NCI-H1694 treated with DMSO at 0.1 percent for 48 hours (cell line): ENCODE measurements at regions not wholly inside any gene's neighbourhood (a gene's known extent, or its start where the extent isn't known, plus 50 kb on each side); places are given as distances from the start of the nearest gene placed in this dataset.

ENCODE experiments used
- DNase-seq: peaks from one replicate; lab custom pipeline; 2025; lab: John Stamatoyannopoulos, UW

DNA sequence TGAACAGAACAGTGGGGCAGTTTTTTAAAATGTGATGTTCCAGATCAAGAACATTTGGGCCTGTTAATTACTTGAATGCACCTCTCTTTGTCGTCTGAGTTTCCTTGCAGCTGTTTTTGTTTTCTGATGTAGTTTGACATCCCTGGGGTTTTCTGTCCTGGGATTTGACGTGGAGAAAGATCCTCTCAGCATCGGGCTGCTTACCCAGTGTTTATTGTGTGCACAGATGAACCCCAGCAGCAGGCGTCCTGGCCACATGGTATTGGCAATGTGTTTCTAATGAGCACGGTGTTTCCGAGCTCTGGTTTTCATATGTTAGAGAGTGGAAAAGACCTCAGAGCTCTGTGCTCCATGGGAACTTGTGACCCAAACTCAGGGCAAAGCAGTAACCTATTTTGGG is 191.1 kb upstream of the IRX3 start:
- DNase-seq: no peak

DNA sequence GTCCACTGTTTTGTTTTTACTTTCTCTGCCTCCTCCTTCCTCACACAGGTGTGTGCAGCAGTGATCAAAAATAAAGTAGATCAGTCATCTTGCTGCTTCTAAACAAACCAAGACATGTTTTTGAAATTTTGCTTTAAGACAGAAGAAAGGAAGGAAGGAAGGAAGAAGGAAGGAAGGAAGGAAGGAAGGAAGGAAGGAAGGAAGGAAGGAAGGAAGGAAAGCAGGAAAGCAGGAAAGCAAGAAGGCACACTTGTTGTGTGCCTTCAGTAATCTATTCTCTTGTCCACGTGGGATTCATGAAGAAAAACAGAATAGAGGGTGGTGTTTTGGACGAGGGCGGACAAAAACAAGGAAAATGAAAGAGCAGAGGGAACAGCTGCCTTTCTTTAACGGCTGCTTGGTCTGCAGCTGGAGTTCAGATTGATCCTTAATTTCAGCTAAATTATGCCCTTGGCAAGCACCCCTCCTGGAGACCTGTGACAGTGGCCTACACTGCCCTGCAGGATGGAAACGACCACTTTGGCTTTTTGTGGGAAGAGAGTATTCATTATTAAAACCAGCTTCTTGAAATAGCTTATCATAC is 188.5 kb upstream of the IRX3 start:
- DNase-seq: no peak

DNA sequence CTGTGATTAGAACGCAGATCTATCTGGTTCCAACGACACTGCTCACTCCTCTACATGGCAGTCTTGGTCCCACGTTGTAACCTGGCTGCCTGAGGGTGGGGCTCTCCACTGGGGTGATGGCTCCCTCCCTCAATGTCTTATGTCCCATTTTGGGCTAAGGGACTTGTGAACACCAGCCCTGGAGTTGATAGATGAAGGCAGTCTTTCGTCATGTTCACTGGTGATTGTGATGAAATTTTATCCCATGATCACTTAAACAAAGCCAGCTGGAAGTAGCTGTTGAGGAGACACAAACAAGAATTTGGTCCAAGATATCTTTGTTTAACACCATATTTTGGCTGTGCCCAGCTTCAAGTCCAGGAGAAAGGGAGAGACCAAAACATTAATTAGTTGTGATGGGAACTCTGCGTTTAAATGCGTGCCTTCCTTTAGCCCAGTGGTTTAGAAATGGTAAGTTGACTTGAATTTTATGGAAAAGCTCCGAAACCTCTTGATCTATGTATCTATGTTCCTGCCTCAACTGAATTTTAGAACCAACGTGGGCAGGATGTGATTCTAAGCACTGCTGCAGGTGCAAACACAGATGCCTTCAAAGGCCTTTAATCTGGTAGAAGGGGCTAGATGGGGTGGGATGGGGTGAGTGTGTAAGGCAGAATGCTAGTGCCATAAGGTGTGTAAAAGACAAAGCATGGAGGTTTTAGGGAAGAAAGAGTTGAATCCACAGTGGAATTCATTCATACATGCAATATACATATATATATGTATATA is 186.8 kb upstream of the IRX3 start:
- no peak for DNase-seq

DNA sequence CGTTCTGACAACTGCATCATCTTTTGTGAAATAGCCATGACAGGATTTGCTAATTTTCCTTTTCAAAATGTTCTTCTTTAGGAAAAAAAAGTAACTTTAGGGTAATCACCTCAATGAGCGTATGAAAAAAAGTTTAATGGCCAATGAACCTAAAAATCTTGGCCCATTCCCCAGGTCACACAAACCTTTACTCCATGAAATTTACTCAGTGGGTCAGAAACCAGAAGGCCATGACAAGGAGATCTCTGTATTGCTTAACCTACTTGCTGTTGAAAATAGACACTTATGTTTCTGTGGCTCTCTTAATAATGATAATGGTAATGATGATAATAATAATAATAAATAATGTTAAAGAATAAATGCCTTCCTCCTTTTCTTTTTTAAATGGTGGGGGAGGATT is 180.8 kb upstream of the IRX3 start:
- no peak for DNase-seq

DNA sequence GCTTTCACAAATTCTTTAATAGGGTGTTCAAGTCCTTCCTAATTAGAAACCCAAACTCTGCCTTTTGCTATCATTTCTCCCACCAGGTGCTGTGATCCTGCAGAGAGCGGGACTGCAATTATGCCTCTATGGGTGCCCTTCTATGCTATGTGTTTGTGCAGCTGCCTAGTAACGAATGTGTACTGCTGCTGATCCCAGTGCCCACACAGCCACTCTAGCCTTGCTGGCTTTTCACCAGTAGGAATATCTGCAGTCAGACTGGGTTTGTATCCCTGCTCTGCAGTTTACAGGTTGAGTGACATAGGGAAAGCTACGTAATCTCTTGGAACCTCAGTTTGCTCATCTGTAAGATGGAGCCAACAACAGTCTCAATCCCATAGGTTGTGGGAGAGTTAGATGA is 179.6 kb upstream of the IRX3 start:
- no peak for DNase-seq

DNA sequence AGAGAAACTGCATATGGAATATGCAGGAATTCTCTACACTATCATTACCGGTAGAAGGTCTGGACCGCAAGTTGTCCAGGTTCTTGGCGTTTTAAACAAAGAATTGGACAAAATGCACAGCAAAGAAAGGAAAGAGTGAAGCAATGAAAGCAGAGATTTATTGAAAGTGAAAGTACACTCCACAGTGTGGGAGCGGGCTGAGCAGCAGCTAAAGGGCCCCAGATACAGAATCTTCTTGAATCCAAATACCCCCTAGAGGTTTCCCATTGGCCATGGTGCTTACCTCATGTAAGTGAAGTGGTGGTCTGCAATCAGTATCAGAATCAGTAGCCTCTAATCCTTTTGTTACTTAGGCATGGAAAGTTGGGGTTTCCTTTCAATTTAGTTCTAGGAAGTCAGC is 178.5 kb upstream of the IRX3 start:
- DNase-seq: no peak

DNA sequence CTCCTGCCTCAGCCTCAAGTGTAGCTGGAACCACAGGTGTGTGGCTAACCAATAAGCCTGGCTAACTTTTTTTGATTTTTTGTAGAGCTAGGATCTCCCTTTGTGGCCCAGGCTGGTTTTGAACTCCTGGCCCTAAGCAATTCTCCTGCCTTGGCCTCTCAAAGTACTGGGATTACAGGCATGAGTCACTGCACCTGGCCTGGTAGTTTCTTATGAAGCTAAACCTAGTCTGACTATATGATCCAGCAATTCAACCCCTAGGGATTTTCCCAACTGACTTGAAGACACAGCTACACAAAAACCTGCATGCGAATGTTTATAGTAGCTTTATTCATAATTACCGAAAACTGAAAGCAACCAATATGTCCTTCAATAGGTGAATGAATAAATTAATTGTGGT is 176.2 kb upstream of the IRX3 start:
- DNase-seq: no peak

DNA sequence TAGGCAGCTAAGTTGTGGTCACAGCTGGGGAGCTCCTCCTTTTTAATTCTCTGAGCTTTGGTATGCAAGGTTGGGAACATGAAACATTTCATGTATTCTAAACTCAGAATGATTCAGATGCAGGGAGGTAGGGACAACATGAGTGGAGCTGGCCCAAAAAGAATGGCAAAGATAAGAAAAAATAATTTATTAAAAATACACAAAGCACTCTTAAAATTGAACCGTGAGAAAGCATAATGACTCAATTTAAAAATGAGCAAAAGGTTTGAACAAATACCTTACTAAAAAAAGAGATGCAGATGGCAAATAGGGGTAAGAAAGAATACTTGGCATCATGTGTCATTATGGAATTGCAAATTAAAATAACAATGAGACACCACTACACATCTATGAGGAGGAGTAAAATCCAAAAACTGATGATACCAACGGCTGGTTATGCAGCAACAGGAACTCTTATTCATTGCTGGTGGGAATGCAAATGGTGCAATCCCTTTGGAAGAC is 175.6 kb upstream of the IRX3 start:
- no peak for DNase-seq

DNA sequence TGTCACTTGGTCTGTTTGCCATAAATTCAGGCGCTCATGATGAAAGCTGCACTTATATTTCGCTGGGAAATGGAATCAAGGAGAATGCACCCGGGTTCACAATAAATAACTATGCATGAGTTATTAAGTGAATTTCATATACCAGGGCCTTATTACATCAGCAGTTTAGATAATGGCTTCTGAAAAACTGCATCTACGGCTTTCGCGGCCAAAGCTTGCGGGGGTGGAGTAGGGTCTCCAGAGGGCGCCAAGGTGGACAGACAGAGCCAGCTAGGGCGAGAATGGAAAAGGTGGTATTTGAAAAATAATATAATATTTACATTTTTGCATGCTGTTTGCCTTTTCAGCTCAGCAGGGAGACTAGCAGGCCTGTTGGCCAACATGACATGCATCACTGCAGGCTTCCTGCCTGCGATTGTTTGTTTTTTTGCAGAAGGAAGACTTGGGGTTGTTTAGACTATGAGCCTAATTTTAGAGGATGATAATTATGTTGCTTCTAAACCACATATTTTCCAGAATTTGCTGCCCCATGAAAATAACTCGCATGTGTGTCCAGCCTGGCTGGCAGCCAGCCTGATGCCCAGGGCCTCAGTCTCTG is 173.8 kb upstream of the IRX3 start:
- no peak for DNase-seq

DNA sequence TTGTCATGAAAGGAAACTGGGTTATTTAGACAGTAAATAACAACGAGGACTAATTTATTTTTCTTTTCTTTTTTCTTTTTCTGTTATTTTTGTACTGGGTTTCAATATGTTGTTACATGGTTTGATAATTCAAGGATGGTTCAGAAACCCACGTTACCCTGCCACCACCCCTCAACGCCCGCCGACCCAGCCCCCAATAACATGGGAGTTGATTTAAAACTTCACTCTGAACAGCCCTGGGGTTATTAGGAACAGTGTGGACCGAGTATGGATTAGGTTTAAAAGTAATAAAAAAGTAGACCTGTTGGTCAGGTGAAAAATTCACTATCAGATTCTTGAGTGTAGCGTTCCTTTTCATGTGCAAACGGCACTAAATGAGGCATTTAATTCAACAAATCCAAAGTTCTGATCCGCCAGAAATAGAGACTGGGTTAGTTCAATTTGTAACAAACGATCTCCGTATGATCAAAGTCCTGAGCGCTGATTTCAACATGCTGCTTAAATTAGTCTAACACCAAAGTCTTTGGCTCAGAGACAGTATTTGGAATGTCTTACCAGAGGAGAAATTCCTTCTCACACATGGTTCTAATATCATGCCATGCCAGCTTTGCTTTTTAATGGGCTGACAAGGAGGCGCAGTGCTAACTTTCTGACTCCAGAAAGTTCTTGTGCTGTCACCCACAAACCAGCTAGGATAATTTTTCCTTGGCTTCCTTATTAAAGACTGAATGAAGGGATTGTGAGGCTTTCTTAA is 173.1 kb upstream of the IRX3 start:
- DNase-seq: no peak

DNA sequence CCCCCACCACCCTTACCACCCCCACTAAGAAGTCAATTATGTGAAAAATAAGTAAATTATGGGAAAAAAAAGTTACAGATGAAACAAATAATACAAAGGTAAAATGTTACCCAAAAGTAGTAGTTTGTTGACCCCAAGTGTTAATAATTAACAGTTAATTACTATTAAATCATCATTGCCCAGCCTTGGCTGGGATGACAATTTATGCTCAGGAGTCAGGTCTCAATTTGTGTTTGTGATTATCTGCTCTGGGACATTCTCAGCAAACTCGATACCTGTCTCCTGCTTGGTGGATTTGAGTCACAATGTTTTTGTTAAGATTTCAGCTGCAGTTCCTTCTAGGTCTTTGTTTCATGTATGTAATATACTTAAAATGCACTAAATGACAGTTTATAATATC is 172.3 kb upstream of the IRX3 start:
- DNase-seq: no peak

DNA sequence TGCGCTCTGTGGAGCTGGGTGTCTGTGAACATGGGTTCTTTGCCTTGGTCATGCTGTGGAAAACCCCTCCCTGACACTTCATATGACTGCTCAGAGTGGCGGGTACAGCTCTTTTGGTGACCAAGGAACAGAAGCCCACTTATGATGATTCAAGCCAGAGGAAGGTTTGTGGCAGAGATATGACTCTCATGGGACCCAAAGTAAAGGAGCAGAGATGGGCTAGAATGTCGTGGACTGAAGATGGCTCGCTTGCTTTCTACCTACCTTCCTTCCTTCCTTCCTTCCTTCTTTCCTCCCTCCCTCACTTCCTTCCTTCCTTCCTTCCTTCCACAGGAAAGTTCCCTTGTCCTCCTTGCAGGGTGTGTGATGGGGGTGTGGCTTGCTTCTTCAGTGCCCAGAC is 169.7 kb upstream of the IRX3 start:
- DNase-seq: no peak

DNA sequence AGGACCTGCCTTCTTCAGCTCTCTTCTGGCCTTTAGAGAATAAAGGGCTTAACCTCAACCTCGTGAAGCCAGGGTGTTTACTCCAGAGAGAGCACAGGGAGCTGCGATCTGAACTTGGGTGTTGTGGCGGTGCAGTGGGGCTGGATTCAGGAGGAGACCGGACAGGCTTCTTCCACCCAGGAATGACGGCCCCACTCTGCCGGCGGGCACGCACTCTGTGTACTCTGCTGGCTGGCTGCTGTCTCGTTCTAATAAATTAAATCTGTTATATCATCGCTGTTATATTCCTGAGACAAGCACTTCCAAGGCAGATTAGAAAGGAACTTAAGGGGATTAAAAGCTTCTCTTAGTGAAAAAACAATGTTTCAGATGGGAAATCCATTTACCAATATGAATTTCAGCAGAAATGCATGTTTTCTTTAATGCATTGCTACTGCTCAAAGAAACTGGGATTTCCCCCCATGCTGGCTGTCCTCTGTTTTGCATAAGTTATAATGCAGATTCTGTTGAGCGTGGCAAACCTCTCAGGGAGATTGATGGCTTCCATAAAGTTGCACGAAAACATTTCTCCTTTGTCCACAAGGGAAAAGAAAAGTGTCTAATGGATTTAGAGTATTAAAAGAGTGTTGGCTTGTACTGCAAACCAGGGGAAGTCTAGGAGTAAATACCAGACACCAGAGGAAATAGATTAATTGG is 168.6 kb upstream of the IRX3 start:
- DNase-seq: no peak

DNA sequence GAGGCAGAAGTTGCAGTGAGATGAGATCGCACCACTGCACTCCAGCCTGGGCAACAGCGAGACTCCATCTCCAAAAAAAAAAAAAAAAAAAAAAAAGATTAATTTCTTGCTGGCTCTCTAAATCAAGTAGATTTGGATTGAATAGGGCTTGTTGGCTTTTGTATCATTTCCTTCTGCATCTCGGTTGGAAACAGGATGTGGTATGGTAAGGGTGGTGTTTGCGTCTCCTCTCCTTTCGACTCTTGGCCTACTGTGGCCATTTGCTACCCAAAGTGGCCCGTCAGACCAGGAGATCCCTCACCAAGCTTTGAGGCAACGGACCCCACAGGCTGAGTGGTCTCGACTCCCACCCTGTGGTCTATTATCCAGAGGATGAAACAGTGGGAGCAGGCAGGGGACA is 168.0 kb upstream of the IRX3 start:
- DNase-seq: no peak

DNA sequence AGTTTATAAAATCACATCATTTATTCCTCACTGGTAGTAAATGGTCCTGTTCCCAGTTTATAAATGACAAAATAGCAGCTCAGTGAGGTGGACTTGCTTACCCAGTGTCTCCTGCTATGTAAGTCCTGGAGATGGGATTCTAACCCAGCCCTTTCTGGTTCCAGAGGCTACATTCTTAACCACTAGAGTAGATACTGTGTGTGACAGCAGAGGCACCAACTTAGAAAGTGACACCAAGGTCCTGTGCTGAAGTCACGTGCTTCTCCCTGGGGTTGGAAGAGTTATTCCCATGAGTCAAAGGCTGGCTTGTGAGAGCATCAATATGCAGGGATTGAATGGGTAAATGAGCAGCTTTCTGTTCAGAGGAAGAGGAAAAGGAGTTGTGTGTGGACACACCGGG is 167.3 kb upstream of the IRX3 start:
- no peak for DNase-seq

DNA sequence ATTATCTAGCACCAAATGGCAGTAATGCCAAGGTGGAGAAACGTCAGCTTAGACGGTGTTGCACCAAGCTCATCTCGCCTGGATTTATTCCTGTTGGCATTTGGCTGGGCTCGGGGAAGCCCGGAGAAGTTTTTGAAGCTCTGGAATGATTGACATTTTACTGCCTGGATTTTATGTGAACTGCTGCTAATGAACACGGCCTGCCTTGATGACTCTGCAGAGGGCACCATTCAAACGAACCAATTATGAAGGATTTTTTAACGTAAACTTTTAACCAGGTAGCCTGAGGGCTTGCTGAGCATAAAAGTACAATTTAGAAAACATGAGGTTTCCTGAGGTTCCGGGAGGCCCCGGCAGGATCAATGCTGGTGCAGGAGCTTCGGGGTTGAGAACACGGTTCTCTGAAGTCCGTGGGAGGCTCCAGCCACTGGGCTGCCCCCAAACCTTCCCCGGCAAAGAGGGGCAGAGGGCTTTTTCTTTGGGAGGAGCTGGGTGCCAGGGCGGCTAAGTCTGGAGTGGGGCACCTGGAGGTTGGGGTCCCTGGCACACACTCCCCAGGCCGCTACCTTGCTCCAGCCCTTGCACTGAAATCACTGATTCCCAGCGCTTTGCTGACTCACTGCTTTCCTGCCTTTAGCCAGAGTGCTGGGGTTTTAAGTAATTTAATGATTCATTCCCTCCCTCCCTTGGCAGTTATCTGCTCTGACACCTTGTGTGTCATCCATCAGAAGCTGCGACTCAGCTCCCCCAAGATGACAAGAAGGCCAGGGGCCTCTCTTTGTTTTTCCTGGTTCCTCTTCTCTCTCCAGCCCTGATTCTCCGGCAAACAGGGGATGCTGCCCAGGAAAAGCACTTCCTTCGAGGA is 161.2 kb upstream of the IRX3 start:
- DNase-seq: no peak

DNA sequence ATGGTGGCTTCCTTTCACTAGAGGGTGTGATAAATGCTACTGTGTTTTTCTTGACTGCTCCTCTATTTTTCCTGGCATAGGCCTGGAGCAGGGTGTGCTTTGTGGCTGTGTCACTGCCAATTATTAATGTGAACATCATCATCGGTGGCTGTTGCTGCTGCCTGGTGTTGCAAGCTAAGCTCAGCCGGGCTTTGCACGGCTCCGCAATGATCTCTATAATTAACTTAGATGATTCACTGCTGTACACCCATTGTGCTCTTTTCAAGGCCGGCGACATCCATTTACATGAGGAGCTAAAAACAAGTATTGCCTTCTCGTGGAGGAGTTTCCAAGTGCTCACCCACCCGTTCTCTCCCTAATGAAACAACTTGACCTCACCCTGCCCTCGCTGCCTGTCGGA is 160.1 kb upstream of the IRX3 start:
- no peak for DNase-seq

DNA sequence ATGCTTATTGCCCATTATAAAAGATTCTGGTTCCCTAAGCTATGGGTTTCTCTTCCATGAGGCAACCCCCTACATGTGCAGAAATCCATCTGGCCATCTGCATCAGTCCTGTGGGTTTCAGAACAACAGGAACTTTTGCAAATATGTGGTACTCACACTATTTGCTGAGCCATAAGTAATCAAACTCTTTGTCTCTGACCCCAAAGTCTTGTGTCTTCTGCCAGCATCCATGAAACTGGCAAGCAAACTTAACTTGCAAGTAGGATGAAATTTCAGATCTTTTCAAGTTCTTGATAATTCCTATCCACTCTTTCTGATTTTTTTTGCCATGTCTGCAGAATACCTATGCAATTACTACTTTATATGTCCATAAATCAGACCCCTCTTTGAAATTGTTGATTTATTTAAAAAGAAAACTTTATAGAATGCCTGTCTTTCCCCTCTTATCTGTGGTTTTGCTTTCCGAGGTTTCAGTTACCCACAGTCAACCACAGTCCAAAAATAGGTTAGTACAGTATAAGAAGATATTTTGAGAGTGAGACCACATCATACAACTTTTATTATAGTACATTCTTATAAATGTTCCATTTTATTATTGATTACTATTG is 158.4 kb upstream of the IRX3 start:
- no peak for DNase-seq

DNA sequence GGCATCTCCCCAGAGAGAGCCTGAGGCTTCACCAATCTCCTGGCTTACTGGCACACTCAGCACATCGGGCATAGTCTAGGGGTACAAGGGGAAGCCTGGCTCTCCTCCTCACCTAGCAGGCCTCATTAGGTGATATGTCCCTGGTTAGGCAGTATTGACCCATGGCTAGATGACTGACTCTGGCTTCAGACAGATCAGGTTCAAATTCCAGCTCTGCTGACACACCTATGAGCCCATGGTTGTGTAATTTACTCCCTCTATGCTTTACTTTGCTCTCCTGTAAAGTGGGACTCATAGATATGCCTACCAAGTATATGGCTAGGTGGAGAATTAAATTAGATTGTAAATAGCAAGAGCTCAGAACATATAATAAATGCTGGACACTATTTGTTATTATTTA is 157.3 kb upstream of the IRX3 start:
- DNase-seq: no peak

DNA sequence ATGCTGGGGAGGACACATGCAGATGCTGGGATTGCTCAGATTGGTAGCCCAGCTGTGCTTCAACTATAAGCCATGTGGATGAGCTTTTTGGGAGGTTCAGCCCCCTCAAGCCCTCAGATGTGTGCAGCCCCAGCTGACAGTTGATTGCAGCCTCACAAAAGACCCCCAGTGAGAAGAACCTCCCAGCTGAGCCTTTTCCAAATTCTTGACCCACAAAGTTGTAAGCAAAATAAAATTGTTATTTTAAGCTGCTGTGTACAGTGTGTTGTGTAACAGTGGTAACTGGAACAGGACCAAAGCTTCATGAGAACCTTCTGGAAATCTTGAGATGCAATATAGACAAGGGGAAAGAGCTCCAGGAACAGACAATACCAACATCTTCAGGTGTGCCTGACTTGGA is 156.8 kb upstream of the IRX3 start:
- no peak for DNase-seq

DNA sequence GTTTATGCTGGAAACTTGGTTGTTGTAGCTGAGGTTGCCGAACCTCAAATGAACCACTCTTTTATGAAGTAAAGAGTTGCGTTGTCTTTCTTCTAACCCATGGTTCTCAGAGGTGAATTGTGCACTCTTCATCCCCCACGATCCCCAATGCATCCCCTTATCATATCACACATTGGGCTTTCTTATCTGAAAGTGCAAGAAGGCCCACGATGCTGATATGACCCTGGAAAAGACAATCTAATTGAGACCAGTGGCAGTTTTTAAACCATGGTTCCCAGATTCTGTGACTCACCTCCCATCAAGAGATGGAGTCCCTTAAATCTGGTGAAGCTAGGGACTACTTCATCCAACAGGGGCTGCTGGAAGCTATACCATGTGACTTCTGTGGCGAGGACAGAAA is 156.3 kb upstream of the IRX3 start:
- no peak for DNase-seq
